Fibroblast of lung (primary cell): ENCODE measurements at regions not wholly inside any gene's neighbourhood (a gene's known extent, or its start where the extent isn't known, plus 50 kb on each side); places are given as distances from the start of the nearest gene placed in this dataset.

Source experiments
- CTCF ChIP-seq, 2 donors: IDR thresholded peaks in 1 of 2; conservative IDR thresholded peaks in 1 of 2; 1 replicate in 1 of 2; 2 replicates in 1 of 2; pipeline ENCODE4 v1.5.1; 2011 to 2012; ENCODE audit warnings: low read length in 2 of 2, control low read depth in 1 of 2, inconsistent platforms in 1 of 2, low read depth in 1 of 2, mild to moderate bottlenecking in 1 of 2
- EZH2 ChIP-seq: IDR thresholded peaks from 2 replicates; pipeline ENCODE4 v1.5.1; 2012; ENCODE audit warnings: low read length, control low read depth, mild to moderate bottlenecking; ENCODE audit errors: missing control alignments

- TF ChIP-seq CTCF (conservative IDR thresholded peaks at IDR 0.05 in 1 of 2, IDR thresholded peaks at IDR 0.05 in 1 of 2; ENCODE audit: low read depth in 1 of 2, low read length in 2 of 2) (no peak), EZH2 (no peak)
Observed at GRCh38 chr5:62178258-62178657, 127.7 kb upstream of the KIF2A start.
